Suprapubic skin (tissue), 4 donors: ENCODE measurements at regions not wholly inside any gene's neighbourhood (a gene's known extent, or its start where the extent isn't known, plus 50 kb on each side); places are given as distances from the start of the nearest gene placed in this dataset.

Experiments
- DNase-seq, 2 donors: peaks; one replicate each; pipeline ENCODE4 v3.0.0-alpha.2; 2019; ENCODE audit warnings: low spot score in 2 of 2
- H3K27ac ChIP-seq: fragments of 200-600 bp; sonication (generic); one replicate; pipeline ENCODE4 v1.5.1; 2019
- H3K27me3 ChIP-seq: fragments of 200-600 bp; sonication (generic); one replicate; pipeline ENCODE4 v1.5.1; 2019
- H3K36me3 ChIP-seq: fragments of 200-600 bp; sonication (generic); one replicate; pipeline ENCODE4 v1.5.1; 2019
- H3K4me1 ChIP-seq: fragments of 200-600 bp; sonication (generic); one replicate; pipeline ENCODE4 v1.5.1; 2019
- H3K4me3 ChIP-seq: fragments of 200-600 bp; sonication (generic); one replicate; pipeline ENCODE4 v1.5.1; 2019; ENCODE audit warnings: mild to moderate bottlenecking
- H3K9me3 ChIP-seq: fragments of 200-600 bp; sonication (generic); one replicate; pipeline ENCODE4 v1.5.1; 2019
- EP300 ChIP-seq: sonication (generic); formaldehyde crosslinking; IDR thresholded peaks from one replicate; pipeline ENCODE4 v1.6.1; 2017; ENCODE audit warnings: antibody characterized with exemption
- POLR2A ChIP-seq, 2 donors: fragments of 450-650 bp; IDR thresholded peaks; one replicate each; pipeline ENCODE4 v1.6.1; 2017; ENCODE audit warnings: antibody characterized with exemption in 2 of 2, mild to moderate bottlenecking in 2 of 2, moderate library complexity in 2 of 2
- POLR2AphosphoS5 ChIP-seq, 3 donors: sonication (generic); formaldehyde crosslinking; IDR thresholded peaks; one replicate each; pipeline ENCODE4 v1.6.1; 2017; ENCODE audit warnings: antibody characterized with exemption in 3 of 3
- WGBS: methylation state at CpG from one replicate; pipeline ENCODE4 v1.1.5; 2018; 5-methylcytosine and 5-hydroxymethylcytosine counted together
- TF ChIP-seq, protein P1 (sequence below), 2 donors: fragments of 200-600 bp in 1 of 2; fragments of 450-650 bp in 1 of 2; sonication (generic) in 1 of 2; IDR thresholded peaks; one replicate each; pipeline ENCODE4 v1.5.1; 2016 to 2019; ENCODE audit warnings: antibody characterized with exemption in 2 of 2, mild to moderate bottlenecking in 1 of 2, moderate library complexity in 1 of 2

DNA sequence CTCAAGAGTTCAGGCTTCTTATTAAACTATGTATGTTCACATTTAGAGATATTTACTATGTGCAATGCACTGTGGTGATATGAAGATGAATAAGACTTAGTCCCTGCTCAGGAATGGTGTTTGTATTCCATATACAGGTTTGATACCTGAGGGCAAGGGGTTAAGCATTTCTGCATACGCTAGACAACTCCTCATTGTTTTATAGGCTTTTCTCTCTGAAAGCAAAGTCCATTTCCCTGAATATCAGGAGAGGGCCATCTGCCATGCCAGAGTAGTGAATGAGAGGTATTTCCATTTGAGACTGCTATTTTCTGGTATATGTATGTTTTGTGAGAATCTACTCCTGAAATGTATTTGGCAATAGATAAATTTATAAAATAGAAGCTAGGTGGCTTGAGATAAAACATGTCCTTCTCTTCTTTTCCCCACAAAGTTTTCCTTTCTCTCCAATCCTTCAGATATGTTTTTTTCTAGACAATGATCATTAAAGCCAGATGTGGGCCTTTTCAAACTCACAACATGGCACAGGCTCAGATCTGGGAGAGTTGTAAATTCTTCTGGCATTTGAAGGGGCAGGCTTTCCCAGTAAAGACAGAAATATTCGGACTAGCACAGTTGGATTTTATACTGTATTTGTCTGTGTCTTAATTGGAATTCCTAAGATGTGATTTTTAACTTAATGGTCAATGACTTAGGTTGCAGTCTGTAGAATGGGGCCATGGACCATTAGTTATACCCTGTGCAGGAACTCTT lies 73.3 kb upstream of the WDR26 start:
- Histone ChIP-seq H3K27ac (no peak overlapping the region), H3K9me3 (no peaks in the 10 kb centered on the region), H3K4me1 (peaks cover 82% of the 10 kb centered on the region), H3K36me3 (no peaks in the 10 kb centered on the region), H3K27me3 (no peaks in the 10 kb centered on the region), H3K4me3 (no peak overlapping the region)
- no peak for TF ChIP-seq POLR2A (IDR thresholded peaks at IDR 0.05)
- TF ChIP-seq POLR2AphosphoS5 (IDR thresholded peaks at IDR 0.05), result no peak
- TF ChIP-seq, protein P1, sequence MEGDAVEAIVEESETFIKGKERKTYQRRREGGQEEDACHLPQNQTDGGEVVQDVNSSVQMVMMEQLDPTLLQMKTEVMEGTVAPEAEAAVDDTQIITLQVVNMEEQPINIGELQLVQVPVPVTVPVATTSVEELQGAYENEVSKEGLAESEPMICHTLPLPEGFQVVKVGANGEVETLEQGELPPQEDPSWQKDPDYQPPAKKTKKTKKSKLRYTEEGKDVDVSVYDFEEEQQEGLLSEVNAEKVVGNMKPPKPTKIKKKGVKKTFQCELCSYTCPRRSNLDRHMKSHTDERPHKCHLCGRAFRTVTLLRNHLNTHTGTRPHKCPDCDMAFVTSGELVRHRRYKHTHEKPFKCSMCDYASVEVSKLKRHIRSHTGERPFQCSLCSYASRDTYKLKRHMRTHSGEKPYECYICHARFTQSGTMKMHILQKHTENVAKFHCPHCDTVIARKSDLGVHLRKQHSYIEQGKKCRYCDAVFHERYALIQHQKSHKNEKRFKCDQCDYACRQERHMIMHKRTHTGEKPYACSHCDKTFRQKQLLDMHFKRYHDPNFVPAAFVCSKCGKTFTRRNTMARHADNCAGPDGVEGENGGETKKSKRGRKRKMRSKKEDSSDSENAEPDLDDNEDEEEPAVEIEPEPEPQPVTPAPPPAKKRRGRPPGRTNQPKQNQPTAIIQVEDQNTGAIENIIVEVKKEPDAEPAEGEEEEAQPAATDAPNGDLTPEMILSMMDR (IDR thresholded peaks at IDR 0.05), result no peak
- no peak for TF ChIP-seq EP300
- DNase-seq, result no peak
- WGBS, result 40% methylated on average over 2 of the region's 2 CpGs

DNA sequence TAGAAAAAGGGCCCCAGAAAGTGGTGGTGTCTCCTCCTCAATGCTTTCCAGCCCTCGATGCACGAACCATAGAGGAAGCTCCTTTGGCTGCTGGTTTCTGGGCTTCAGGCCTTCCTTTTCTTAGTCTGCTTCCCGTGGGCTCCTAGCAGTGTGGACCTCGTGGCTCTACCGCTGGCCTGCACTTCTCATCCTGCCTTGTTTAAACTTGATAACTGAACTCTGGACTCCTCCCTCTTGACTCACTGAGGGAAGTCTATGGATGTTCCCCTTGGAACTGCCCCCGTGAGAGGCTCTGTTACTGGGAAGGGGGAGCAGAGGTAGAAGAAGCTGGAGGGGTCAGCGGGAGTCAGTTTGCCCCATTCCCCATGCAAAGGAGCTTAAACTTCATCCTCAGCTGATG lies 75.3 kb upstream of the WDR26 start:
- no peak for DNase-seq
- Histone ChIP-seq H3K4me3 (no peak overlapping the region), H3K9me3 (no peaks in the 10 kb centered on the region), H3K27me3 (no peaks in the 10 kb centered on the region), H3K4me1 (peaks cover 71% of the 10 kb centered on the region), H3K36me3 (no peaks in the 10 kb centered on the region), H3K27ac (no peak overlapping the region)
- 76% methylated on average over 7 of the region's 7 CpGs for WGBS
- TF ChIP-seq EP300, result no peak
- TF ChIP-seq, protein P1 (IDR thresholded peaks at IDR 0.05), result no peak

DNA sequence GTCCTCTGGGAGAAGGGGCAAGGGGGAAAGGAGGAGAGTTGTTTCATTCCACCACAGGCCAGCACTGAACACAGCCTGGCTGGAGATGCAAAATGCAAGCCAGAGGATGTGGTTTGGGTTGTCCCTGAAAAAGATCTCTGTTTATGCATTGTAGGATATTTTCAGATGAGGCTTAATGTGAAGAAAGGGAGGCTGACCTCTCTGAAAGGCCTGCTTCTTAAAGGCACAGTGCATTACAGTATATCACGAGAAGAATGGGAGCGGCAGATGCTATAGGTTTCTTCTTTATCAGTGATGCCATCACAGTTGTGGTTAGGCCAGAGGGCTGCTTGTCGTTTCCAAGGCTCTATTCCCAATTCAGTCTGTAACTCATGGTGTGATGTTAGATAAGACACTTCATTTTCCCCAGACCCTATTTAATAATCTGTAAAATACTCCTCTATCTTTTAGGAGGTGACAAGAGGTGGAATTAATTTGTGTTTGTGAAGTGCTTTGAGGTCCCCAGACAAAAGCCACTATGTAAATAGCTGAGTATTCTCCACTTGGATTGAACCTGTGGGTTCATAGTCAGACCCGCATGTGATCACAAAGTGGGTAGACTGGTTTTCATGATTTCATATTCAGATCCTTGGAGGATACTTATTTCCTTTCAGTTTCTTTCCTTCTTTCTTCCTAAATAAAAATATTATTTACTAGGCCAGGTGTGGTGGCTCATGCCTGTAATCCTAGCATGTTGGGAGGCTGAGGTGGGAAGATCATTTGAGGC lies 76.5 kb upstream of the WDR26 start:
- H3K36me3 ChIP-seq, result no peaks in the 10 kb centered on the region
- peaks cover 59% of the 10 kb centered on the region for H3K4me1 ChIP-seq
- no peaks in the 10 kb centered on the region for H3K27me3 ChIP-seq
- no peak overlapping the region for H3K27ac ChIP-seq
- no peaks in the 10 kb centered on the region for H3K9me3 ChIP-seq
- no peak overlapping the region for H3K4me3 ChIP-seq
- TF ChIP-seq POLR2A (IDR thresholded peaks at IDR 0.05), result no peak
- TF ChIP-seq, protein P1 (IDR thresholded peaks at IDR 0.05), result no peak
- 49% methylated on average over 4 of the region's 4 CpGs for WGBS
- DNase-seq, result no peak

DNA sequence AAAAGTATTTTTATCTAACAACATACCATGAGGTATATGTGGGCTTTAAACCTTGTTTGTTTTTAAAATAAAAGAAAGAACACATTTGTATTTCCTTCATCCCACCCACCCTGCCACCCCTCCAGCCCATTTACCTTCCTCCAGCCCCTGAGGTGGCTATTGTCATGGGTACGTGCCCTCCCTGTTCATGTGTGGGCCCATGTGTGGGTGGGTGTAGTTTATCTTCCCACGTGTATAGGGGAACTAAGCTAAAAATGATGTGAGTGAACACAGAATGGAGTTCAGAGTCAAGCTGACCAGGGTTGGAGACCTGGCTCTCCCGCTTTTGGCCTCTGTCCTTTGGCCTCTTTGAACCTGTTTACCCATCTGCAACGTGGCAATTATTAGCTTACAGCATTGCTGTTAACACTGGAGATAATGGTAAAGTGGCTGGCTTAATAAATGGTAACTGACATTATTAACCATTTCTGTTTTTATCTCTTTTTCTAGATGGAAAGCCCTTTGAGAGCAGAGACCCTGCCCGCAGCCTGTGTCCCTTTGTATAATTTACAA lies 78.1 kb upstream of the WDR26 start:
- Histone ChIP-seq H3K4me1 (peaks cover 45% of the 10 kb centered on the region), H3K36me3 (no peaks in the 10 kb centered on the region), H3K9me3 (no peaks in the 10 kb centered on the region), H3K27ac (no peak overlapping the region), H3K27me3 (no peaks in the 10 kb centered on the region), H3K4me3 (no peak overlapping the region)
- DNase-seq, result no peak
- WGBS, result 83% methylated on average over 5 of the region's 5 CpGs
- TF ChIP-seq, protein P1 (IDR thresholded peaks at IDR 0.05), result no peak
- TF ChIP-seq POLR2AphosphoS5 (IDR thresholded peaks at IDR 0.05) (no peak), POLR2A (IDR thresholded peaks at IDR 0.05) (no peak), EP300 (no peak)

DNA sequence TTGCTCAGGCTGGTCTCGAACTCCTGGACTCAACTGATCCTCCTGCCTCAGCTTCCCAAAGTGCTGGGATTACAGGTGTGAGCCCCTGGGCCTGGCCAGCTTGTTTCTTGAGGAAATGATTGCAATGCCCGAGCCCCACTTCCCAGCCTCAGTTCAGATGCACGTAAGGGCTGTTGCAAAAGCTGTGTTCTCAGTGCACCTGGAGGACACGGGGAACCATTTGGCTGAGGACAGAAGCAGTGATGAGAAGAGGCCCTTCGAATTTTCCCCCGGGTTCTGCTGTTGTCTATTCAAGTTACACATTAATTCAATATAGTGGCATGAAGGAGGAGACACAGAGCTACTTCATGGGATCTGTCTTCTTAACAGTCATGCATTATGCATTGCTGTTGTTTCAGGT lies 78.8 kb upstream of the WDR26 start:
- DNase-seq, result no peak
- H3K4me3 ChIP-seq, result no peak overlapping the region
- WGBS, result 65% methylated on average over 4 of the region's 6 CpGs

More for the DNA sequence above, 78.8 kb upstream of the WDR26 start:
- TF ChIP-seq EP300, result no peak
- TF ChIP-seq POLR2AphosphoS5 (IDR thresholded peaks at IDR 0.05), result no peak
- TF ChIP-seq, protein P1 (IDR thresholded peaks at IDR 0.05), result no peak
- no peak for TF ChIP-seq POLR2A (IDR thresholded peaks at IDR 0.05)
- H3K4me1 ChIP-seq, result peaks cover 37% of the 10 kb centered on the region
- no peaks in the 10 kb centered on the region for H3K9me3 ChIP-seq
- no peak overlapping the region for H3K27ac ChIP-seq
- no peaks in the 10 kb centered on the region for H3K36me3 ChIP-seq
- H3K27me3 ChIP-seq, result no peaks in the 10 kb centered on the region
